Endothelial cell (in vitro differentiated cells): ENCODE measurements at regions not wholly inside any gene's neighbourhood (a gene's known extent, or its start where the extent isn't known, plus 50 kb on each side); places are given as distances from the start of the nearest gene placed in this dataset.

Experiments
- DNase-seq: peaks from one replicate; pipeline ENCODE4 v3.0.0; 2021; ENCODE audit warnings: low spot score
- H3K27ac Mint-ChIP-seq: one replicate; pipeline ENCODE4 v1.8.0; 2021; ENCODE audit warnings: mixed read lengths, inconsistent platforms; ENCODE audit not compliant: unreplicated experiment
- H3K27me3 Mint-ChIP-seq: one replicate; pipeline ENCODE4 v1.8.0; 2021; ENCODE audit warnings: mild to moderate bottlenecking, moderate library complexity, mixed read lengths, inconsistent platforms; ENCODE audit not compliant: unreplicated experiment
- H3K36me3 Mint-ChIP-seq: one replicate; pipeline ENCODE4 v1.8.0; 2021; ENCODE audit warnings: mild to moderate bottlenecking, low read depth, mixed read lengths, inconsistent platforms; ENCODE audit not compliant: unreplicated experiment
- H3K4me1 Mint-ChIP-seq: one replicate; pipeline ENCODE4 v1.8.0; 2021; ENCODE audit warnings: mild to moderate bottlenecking, mixed read lengths, inconsistent platforms; ENCODE audit not compliant: unreplicated experiment
- H3K4me3 Mint-ChIP-seq: one replicate; pipeline ENCODE4 v1.8.0; 2021; ENCODE audit warnings: mild to moderate bottlenecking, mixed read lengths, inconsistent platforms; ENCODE audit not compliant: unreplicated experiment
- H3K9me3 Mint-ChIP-seq: one replicate; pipeline ENCODE4 v1.8.0; 2021; ENCODE audit warnings: mixed read lengths, inconsistent platforms; ENCODE audit not compliant: unreplicated experiment
- TF ChIP-seq, protein P1 (sequence below): fragments of 200-600 bp; sonication (generic); IDR thresholded peaks from one replicate; pipeline ENCODE4 v1.5.0; 2021; ENCODE audit warnings: antibody characterized with exemption; ENCODE audit not compliant: unreplicated experiment

DNA sequence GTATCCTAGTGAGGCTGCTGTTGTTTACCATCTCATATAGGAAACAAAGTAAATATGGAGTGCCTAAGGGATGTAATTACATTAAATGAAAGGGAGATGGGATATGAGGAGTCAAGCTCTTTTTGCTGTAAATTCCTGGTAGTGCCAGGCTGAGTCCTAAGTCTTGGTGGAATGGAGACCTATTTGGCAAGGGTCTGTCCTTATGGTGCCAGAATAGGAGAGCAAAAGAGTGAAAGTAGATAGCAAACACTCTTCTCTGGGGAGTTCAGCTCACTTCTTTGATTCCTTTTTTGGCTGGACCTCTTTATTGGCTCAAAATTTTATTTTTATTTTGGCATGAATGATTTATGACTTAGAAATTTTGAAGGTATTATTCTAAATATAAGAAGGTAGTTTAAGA, 380.8 kb downstream of the TMEM232 start:
- no peak overlapping the region for H3K4me3 Mint-ChIP-seq
- no peak overlapping the region for H3K27ac Mint-ChIP-seq
- H3K4me1 Mint-ChIP-seq = no peaks in the 10 kb centered on the region
- no peaks in the 10 kb centered on the region for H3K27me3 Mint-ChIP-seq
- TF ChIP-seq, protein P1, sequence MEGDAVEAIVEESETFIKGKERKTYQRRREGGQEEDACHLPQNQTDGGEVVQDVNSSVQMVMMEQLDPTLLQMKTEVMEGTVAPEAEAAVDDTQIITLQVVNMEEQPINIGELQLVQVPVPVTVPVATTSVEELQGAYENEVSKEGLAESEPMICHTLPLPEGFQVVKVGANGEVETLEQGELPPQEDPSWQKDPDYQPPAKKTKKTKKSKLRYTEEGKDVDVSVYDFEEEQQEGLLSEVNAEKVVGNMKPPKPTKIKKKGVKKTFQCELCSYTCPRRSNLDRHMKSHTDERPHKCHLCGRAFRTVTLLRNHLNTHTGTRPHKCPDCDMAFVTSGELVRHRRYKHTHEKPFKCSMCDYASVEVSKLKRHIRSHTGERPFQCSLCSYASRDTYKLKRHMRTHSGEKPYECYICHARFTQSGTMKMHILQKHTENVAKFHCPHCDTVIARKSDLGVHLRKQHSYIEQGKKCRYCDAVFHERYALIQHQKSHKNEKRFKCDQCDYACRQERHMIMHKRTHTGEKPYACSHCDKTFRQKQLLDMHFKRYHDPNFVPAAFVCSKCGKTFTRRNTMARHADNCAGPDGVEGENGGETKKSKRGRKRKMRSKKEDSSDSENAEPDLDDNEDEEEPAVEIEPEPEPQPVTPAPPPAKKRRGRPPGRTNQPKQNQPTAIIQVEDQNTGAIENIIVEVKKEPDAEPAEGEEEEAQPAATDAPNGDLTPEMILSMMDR = no peak
- no peaks in the 10 kb centered on the region for H3K36me3 Mint-ChIP-seq
- no peaks in the 10 kb centered on the region for H3K9me3 Mint-ChIP-seq
- no peak for DNase-seq

- TF ChIP-seq, protein P1 = no peak
- Mint-ChIP-seq H3K27me3 (no peaks in the 10 kb centered on the region), H3K27ac (no peak overlapping the region), H3K4me3 (no peak overlapping the region), H3K36me3 (no peaks in the 10 kb centered on the region), H3K9me3 (no peaks in the 10 kb centered on the region), H3K4me1 (no peaks in the 10 kb centered on the region)
- DNase-seq = no peak
Measured at GRCh38 chr5:110346893-110347358, 379.5 kb downstream of the TMEM232 start.

GRCh38 chr5:110347781-110348180, 378.7 kb downstream of the TMEM232 start:
- H3K4me3 Mint-ChIP-seq = no peak overlapping the region
- no peak overlapping the region for H3K27ac Mint-ChIP-seq
- no peaks in the 10 kb centered on the region for H3K27me3 Mint-ChIP-seq
- TF ChIP-seq, protein P1 = no peak
- H3K9me3 Mint-ChIP-seq = no peaks in the 10 kb centered on the region
- H3K4me1 Mint-ChIP-seq = no peaks in the 10 kb centered on the region
- no peaks in the 10 kb centered on the region for H3K36me3 Mint-ChIP-seq
- DNase-seq = no peak

DNA sequence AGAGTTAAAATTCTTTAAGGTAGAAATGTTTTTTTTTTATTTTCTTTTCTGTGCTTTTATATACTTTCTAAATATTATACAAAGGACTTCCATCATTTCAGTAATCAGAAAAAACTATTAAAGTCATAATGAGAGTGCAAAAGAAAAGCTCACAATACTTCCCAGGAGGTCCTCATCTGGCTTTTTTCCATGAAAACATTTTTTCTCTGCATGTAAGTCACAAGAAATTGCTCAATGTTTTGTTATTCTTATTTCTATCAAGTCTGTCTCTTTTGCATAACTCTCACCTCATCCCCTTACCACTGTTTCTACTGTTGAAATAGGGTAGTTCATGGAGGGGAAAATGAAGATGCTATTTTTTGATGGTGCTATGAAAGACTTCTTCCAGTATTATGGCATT, 375.0 kb downstream of the TMEM232 start:
- Mint-ChIP-seq H3K9me3 (no peaks in the 10 kb centered on the region), H3K27ac (no peak overlapping the region), H3K36me3 (no peaks in the 10 kb centered on the region), H3K4me1 (no peaks in the 10 kb centered on the region), H3K4me3 (no peak overlapping the region), H3K27me3 (no peaks in the 10 kb centered on the region)
- TF ChIP-seq, protein P1 = no peak
- no peak for DNase-seq

- Mint-ChIP-seq H3K27ac (no peak overlapping the region), H3K27me3 (no peaks in the 10 kb centered on the region), H3K4me1 (no peaks in the 10 kb centered on the region), H3K4me3 (no peak overlapping the region), H3K9me3 (no peaks in the 10 kb centered on the region), H3K36me3 (no peaks in the 10 kb centered on the region)
- TF ChIP-seq, protein P1 = no peak
- DNase-seq = no peak
Measured at GRCh38 chr5:110354311-110354710, 372.2 kb downstream of the TMEM232 start.
